Pons (tissue), 1 donor: ENCODE measurements at regions not wholly inside any gene's neighbourhood (a gene's known extent, or its start where the extent isn't known, plus 50 kb on each side); places are given as distances from the start of the nearest gene placed in this dataset.
A peak's percentile ranks its signal among the peaks of the same experiment; 100 is the strongest.
"Not testable (repeated sequence)": the region's sequence is repeated elsewhere in the genome, so short reads cannot be mapped to it uniquely, and the experiment has no call there.

ENCODE experiments used
- DNase-seq: peaks from one replicate; pipeline ENCODE4 v3.0.0-alpha.2; 2016; ENCODE audit warnings: low spot score

DNA sequence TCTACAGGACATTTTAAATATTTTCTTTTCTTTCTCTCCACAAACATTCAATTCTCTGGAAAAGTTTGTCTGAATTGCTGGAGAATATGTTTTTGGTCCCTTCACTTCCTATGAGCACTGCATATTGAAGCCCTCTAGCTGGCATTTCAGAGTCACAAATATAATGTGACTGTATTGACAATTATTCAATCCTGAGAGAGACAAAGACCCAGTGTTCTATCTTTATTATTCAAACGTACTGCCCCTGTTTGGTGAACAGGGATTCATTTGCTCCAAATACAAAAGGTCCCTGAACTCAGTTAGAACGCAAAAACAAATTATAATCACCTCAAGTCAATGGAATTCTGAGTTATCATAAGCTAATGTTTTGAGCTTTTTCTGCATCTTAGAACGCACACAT is 173.1 kb upstream of the CDIN1 start:
- peak; percentile 88 for DNase-seq

DNA sequence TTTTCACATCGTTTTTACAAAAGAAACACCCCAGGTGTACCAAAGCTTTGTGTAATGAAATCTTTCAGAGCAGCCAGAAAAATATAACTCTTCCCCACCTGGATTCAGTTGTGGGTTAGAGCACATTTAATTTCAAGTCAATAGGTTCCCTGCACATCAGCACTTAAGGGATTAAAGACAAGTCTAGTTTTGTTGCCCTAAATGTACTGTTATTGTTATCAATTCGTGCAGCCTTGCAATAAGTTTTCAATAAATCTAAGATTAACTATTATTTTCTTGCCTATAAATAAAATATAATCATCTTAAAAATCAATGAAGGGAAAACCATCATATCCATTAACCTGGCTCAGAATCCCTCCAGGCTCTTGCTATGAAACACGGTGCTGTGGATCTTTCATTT is 172.5 kb upstream of the CDIN1 start:
- DNase-seq, result no peak

DNA sequence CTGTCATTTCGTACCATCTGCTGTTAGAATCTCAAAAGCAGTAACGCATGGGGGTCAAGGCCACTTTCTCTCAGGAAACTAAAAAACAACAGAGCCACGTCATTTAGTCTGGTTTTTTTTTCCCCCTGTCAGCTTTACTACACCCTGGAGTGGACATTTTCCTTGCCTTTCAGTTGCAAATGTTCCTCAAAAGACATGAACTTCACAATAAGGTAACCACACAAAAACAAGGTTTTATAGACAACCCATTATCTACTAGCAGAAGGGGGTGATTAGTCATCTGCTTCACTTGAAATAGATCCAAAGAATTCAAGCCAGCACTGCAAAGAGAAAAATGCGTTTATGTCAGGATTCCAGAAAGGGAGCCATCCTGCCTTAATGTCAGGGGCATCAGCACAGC is 171.8 kb upstream of the CDIN1 start:
- peak; percentile 32 for DNase-seq

DNA sequence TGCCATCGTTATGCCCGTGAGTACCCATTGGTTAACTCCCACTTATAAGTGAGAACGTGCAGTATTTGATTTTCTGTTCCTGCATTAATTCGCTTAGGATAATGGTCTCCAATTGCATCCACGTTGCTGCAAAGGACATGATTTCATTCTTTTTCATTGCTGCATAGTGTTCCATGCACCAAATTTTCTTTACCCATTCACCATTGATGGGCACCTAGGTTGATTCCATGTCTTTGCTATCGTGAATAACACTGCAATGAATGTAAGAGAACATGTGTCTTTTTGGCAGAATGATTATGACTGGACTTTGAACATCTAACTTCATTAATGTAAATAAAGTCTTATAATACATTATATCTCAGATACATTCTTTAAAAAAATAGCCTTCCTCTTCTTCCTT is 169.6 kb upstream of the CDIN1 start:
- DNase-seq, result no peak

DNA sequence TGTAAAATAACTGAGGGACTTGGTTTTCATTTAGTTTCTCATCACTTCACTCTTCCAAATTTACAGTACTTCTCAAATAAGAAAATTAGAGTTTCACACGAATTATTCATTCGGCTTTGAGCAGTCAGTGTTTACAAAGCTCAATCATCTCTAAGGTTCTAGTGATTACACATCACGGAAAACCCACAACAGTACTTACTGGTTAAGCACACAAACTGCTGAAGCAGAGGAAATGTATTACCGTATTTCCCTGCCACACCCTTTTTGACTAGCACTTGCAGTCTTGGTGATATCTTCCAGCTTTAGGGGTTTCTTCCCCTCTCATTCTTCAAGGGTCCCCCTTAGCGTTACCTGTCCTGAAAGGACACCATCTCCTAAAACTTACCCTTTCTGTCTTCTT is 164.8 kb upstream of the CDIN1 start:
- no peak for DNase-seq

DNA sequence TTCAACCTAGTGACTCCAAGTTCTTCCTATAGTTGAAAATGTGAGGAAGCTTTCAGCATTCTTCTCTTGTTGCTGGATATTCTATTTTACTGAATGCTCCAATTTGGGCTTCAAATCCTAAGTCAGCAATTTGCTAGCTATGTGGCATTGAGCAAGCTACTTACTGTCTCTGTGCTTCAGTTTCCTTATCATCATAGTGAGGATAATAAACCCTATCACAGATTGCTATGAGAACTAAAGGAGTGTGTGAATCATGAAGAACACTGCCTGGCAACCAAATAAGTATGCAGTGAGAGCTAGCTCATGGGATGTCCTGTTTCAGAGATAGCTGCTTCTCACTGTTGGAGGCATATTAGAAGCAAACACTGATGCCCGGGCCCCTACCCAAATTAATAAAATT is 163.8 kb upstream of the CDIN1 start:
- no peak for DNase-seq

DNA sequence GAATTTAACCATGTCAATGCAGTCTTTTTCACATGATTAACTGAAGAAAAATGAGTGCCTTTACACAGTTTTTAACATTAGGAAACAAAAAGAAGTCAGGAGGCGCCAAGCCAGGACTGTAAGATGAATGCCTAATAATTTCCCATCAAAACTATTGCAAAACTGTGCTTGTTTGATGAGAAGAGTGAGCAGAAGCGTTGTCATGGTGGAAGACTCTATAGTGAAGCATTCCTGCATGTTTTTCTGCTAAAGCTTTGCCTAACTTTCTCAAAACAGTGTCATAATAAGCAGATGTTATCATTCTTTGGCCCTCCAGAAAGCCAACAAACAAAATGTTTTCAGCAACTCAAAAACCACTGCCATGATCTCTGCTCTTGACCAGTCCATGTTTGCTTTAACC is 156.8 kb upstream of the CDIN1 start:
- DNase-seq, result no peak

DNA sequence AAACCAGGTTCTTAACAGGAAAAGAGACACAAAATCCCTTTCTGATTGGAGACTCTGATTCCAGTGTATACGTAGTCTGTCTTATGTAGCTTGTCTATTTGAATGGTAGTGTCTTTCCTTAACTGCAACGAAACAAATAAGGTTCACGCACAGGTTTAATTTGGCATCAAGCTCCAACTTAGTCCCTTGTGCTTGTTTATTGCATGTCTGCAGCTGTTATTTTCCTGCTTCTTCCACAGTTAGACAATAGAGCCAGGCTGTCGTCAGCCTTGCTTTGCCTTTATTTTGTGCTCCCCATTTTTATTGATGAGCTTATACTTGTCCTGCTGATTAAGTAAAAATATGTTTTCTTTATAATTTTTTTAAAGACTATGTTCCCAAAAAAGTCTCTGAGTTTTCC is 152.7 kb upstream of the CDIN1 start:
- DNase-seq, result no peak

DNA sequence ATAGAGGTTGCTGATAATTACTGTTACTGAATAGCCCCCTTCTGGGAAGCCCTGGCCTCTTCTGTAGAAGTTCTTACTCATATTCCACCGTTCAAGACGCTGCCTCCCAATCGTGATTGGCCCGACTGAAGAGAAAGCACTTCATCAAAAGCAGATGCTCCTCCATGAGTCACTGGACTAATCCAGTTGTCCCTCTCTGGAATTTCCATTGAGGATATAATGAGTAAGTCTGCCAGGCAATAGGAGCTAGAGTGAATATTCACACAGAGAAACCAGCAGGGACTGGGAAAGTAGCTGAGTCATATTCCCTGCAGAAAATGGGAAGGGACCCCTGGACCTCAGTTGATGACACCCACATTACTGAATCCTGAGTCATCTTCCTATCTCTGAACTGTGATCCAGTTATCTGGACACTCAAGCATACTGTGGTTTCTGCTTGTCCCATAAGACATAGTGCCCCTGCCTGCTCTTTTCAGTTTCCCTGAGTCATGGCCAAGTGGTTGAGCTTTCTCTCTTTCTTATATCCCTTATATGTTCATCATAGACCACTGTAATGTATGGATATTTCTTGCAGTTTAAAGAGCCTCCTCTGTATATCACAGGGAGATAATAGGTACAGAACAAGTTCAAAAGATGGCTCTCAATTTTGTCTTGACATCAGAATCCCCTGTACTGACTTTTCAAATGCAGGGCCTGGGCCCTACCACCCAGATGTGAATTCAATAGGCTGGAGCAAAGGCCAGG is 151.2 kb upstream of the CDIN1 start:
- DNase-seq, result no peak

DNA sequence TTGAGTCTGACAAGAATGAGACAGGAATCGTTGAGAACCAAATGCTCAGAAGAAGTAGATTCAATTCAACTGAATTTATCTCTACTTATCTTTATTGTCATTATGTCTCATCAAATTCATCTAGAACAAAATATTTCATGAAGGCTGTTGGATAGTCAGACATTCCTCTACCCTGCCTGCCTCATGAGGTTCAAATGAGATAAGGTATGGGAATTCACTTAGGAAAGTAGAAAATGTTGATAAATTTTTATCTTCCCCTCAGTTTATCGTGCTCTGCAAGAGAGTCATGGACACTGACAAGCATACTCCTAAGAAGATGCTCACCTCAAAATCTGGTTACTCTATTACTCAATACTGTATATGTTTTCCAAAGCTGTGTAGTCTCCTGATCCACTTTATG is 149.7 kb upstream of the CDIN1 start:
- DNase-seq, result no peak

DNA sequence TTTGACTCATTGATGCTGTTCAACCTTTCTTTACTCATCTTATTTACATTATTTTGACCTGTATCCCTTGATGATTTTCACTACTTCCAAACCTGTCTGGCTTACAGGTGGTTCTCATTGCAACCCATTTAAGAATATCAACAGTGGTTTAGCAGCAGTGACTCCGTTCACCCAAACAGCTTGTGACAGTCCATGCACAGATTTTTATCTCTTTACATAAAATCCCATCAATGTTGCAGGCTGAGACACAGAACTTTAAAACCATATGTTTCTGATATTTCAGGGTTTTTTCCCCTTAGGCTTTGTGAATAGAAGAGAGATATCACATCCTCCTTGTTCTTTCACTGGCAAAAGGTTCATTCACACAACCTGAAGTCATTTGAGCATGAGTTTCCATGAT is 149.1 kb upstream of the CDIN1 start:
- no peak for DNase-seq

DNA sequence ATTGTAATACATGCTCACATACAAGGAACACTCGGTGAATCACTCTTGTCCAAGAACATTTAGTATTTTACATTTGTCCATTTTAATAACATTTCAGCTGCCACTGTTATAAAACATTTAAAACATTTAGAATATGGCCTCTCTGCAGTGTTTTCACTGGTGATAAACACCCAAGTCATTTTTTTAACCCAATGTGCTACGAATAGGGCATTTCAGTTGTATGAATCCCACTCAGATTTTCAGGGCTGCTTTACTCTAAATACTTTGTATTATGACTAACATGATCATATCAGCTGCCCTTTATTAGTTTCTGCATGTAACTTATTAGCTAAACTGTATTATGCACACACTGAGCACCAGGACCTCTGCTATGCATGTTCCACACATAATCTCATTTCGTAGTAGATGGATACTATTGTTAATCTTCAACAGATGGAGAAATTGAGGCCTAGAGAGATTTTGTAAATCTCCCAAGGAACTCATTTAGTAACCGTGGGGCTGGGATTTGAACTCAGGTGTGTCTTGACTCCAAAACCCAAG is 148.6 kb upstream of the CDIN1 start:
- no peak for DNase-seq

DNA sequence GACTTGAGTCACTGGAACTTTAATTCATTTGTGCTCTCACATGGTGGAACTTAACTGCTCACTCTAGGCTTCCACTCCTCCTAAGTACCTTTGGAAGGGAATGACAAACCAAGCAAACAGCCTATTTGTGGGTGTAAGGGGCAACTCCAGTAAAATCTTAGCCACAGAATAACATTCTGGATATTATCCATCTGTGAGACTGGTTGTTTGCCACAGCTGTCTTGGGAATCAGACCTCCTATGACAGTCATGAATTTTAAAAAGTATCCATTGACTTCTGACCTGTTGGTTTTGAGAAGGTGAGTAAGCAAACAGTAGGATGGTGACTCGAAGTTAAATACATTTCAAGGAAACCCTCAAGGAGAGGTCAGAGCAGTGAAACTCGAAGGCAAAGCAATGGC is 147.3 kb upstream of the CDIN1 start:
- no peak for DNase-seq

DNA sequence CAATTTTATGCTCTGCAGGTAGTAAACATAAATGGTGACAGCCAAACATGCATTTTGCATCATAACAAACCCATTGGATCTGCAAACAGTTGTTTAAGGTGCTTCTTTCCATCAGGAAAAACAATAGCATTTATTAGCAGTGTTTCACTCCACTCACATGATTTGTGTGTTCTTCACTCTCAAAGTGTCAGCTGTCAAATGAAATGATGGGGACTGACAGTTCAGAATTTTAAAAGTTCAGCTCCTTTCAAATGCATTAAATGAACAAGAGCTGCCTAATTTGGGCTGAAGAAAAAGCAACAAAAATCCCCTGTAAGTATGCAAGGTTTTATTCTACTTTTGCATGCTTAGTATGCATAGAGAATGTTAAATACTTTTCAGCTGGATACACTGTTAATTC is 145.2 kb upstream of the CDIN1 start:
- DNase-seq, result no peak

DNA sequence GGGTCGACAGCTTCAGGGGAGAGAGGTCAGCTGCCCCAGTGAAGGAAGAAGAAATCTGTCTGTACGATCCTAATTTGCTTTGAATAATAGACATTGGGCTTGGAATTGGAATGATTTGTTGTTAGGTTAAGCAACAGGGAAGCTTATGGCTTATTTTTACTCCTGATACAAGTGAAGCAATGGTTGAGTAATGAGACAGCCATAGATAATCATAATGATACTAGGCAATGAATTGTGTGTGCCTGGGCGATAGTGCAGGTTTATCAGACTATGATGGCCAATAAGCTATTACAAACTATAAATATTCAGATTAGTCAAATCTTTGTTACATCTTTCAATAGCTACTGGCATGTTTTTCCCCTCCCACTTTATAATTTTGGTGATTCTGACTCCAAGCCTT is 140.9 kb upstream of the CDIN1 start:
- DNase-seq, result no peak

DNA sequence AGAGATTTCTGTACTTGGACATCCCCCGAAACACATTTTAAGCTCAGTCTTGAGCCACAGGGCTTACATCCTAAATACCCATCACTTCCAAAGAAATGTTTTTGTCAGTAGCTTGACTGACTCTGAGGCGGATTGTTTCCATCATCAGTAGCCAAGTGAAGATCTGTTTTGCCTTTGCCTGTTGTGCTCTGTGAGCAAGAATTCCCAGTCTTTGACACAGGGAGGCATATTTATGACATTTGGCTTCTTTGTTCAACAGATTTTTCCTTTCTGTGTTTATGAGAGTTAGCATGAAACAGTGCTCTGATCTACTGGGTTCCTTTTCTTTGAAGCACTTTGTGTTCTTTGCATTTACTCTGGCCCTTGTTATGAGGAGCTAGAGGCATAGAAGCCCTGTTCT is 132.1 kb upstream of the CDIN1 start:
- DNase-seq, result no peak

DNA sequence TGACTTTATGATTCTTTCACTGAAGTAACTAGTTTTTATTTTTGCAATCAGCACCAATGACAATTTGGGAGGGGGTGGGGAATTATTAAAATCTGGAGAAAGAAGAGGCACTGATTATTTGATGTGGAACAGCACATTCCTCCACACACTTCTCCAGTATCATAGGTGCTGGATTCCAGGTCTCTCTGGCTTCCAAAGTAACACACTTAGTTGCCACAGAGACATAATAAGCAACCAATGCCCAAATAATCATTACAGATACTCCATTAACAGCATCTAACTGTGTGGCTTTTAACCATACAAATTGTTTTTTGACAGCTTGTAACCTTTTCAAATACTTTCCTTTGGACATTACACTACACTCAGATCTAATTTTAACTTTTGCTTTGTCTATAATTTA is 131.0 kb upstream of the CDIN1 start:
- no peak for DNase-seq

DNA sequence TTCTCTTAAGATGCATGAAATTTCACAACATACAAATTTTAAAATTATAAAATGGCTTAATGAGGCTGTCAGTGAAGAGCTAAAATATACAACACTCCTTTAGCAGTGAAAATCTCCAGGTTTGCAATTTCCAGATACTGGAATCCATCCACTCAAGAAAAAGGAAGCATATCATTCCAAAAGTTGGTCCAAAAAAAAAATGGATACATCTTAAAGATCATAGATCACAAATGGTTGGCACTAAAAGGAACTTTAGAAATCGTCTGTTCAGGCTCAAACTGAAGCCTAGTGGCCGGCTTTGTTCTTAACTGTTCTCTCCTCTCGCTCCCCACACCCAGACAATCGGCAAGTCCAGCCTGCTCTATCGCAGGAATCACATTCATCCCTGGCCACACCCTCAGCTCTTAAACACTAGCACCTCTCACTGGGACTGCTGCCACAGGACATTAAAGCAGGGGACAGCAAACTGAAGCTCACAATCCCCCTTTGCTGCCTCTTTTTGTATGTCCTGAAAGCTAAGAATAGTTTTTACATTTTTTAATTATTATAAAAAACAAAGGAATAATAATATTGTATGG is 130.3 kb upstream of the CDIN1 start:
- no peak for DNase-seq

DNA sequence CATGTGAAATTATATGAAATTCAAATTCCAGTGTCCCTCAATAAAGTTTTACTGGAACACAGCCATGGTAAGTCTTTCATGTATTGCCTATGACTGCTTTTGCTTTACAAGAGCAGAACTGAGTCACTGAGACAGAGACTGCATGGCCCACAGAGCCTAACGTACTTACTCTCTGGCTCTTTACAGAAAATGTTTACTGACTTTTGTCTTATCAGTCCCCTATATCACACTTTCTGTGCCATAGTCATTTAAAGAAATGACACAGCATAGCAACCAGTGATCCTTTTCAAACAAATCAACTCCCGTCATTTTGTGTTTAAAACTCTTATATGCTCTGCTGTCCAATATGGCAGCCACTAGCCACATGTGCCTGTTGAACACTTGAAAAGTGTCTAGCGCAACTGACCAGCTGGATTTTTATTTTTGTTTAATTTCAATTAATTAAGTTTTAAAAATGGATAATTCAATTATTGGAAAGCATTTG is 129.7 kb upstream of the CDIN1 start:
- DNase-seq, result no peak

DNA sequence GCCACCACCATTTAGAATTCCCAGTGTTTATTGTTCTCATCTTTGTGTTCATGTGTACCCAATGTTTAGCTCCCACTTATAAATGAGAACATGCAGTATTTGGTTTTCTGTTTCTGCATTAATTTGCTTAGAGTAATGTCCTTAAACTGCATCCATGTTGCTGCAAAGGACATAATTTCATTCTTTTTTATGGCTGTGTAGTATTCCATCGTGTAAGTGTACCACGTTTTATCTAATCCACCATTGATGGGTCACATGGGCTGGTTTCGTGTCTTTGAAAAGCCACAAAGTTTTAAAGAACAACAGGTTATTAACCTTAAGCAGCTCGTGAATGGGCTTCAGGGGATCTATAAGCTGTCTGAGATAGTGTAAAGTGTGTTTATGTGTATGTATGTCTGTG is 125.2 kb upstream of the CDIN1 start:
- DNase-seq, result not testable (repeated sequence)

DNA sequence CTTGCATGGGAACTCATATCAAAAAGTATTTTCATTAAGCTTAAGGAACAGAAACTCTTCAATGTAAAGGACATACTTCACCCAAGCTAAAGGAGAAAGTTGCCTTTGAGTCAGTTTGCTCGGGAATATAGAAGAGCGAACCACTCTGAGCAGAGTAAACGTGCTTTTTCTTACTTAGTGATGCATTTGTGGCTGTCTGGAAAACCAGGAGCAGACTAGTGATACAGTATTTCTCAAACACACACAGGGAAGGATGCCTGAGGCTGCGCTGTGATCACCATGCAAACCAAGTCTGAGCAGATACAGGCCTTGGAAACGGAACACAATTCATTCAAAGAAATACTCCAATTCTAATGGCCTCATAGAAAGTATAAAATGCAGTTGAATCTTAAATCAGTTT is 121.0 kb upstream of the CDIN1 start:
- DNase-seq, result no peak

DNA sequence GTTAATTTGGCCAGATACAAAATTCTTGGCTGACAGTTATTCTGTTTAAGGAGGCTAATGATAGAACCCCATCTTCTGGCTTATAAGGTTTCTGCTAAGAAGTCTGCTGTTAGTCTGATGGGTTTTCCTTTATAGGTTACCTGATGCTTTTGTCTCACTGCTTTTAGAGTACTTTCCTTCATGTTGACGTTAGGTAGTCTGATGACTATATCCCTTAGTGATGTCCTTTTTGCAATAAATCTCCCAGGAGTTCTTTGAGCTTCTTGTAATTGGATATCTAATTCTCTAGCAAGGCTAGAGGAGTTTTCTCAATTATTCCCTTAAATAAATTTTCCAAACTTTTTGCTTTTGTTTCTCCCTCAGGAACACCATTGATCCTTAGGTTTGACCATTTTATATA is 114.1 kb upstream of the CDIN1 start:
- no peak for DNase-seq

DNA sequence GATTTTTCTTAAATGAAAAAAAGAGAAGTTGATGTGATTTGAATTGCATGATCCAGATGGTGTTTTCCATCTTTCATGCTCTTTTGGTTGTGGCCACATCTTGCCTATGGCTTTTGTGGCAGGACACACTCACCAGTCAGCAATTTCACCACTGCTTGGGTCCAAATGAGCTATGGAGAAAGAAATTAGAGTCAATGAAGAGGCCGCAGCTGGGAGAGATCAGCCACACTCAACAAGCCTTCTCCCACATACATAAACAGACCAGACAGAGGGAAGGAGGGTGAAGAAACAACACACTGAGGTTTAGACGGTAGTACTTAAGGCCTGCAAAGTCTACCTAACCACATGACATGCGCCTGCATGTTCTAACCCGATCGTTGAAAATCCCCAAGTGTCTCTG is 110.7 kb upstream of the CDIN1 start:
- no peak for DNase-seq
